Naive thymus-derived CD4-positive, alpha-beta T cell (primary cell): ENCODE measurements at regions not wholly inside any gene's neighbourhood (a gene's known extent, or its start where the extent isn't known, plus 50 kb on each side); places are given as distances from the start of the nearest gene placed in this dataset.

Experiments used
- ATAC-seq: fragments of 150-1000 bp; cut with Tn5 transposase; 2 replicates; pipeline ENCODE4 v1.10.0; 2021; ENCODE audit warnings: mild to moderate bottlenecking, moderate library complexity
- CTCF ChIA-PET: fragments of 350-600 bp; sonication (Branson Sonifier 250); formaldehyde crosslinking; loops from one replicate; lab custom pipeline; 2021; ENCODE audit warnings: antibody characterized with exemption; lab: Charles Lee
- POLR2A ChIA-PET: fragments of 350-600 bp; sonication (Branson Sonifier 250); formaldehyde crosslinking; loops from one replicate; lab custom pipeline; 2021; ENCODE audit warnings: antibody characterized with exemption, inconsistent platforms; lab: Charles Lee
- DNase-seq, 9 donors: peaks; one replicate each; pipeline versions ENCODE4 v3.0.0 to v3.0.0-alpha.2; 2020 to 2022; ENCODE audit warnings: mixed read lengths in 1 of 9
- H3K27ac ChIP-seq: one replicate; pipeline ENCODE4 v1.7.0; 2013; ENCODE audit warnings: mild to moderate bottlenecking, low read depth, low read length, moderate library complexity
- H3K27me3 ChIP-seq, 2 donors: one replicate each; pipeline ENCODE4 v1.7.0; 2013; ENCODE audit warnings: low read length in 2 of 2, mild to moderate bottlenecking in 2 of 2, moderate library complexity in 2 of 2; ENCODE audit not compliant: control insufficient read depth in 2 of 2, insufficient read depth in 2 of 2
- H3K36me3 ChIP-seq, 3 experiments: 1 replicate in 2 of 3; 2 replicates in 1 of 3; pipeline ENCODE4 v1.7.0; 2013; ENCODE audit warnings: low read length in 3 of 3, mild to moderate bottlenecking in 3 of 3, moderate library complexity in 1 of 3; ENCODE audit not compliant: insufficient read depth in 3 of 3, control insufficient read depth in 2 of 3
- H3K4me1 ChIP-seq, 2 donors: one replicate each; pipeline ENCODE4 v1.7.0; 2013; ENCODE audit warnings: low read length in 2 of 2, mild to moderate bottlenecking in 2 of 2, moderate library complexity in 1 of 2; ENCODE audit not compliant: control insufficient read depth in 2 of 2, insufficient read depth in 2 of 2
- H3K4me3 ChIP-seq: 2 replicates; pipeline ENCODE4 v1.7.0; 2013; ENCODE audit warnings: mild to moderate bottlenecking, low read length
- H3K9me3 ChIP-seq, 3 experiments: 1 replicate in 2 of 3; 2 replicates in 1 of 3; pipeline ENCODE4 v1.7.0; 2013; ENCODE audit warnings: low read length in 3 of 3; ENCODE audit not compliant: control insufficient read depth in 2 of 3
- H3K27ac Mint-ChIP-seq, 9 donors: one replicate each; pipeline ENCODE4 v1.8.0; 2020 to 2022; ENCODE audit warnings: mixed read lengths in 9 of 9, mild to moderate bottlenecking in 8 of 9, moderate library complexity in 5 of 9, inconsistent platforms in 2 of 9
- H3K27me3 Mint-ChIP-seq, 5 donors: one replicate each; pipeline ENCODE4 v1.8.0; 2021 to 2022; ENCODE audit warnings: mixed read lengths in 5 of 5, mild to moderate bottlenecking in 1 of 5
- H3K36me3 Mint-ChIP-seq, 5 donors: one replicate each; pipeline ENCODE4 v1.8.0; 2020 to 2022; ENCODE audit warnings: mixed read lengths in 5 of 5, mild to moderate bottlenecking in 3 of 5, inconsistent platforms in 1 of 5
- H3K4me1 Mint-ChIP-seq, 7 donors: one replicate each; pipeline ENCODE4 v1.8.0; 2020 to 2022; ENCODE audit warnings: mixed read lengths in 7 of 7, mild to moderate bottlenecking in 3 of 7, inconsistent platforms in 1 of 7
- H3K4me3 Mint-ChIP-seq, 10 donors: one replicate each; pipeline ENCODE4 v1.8.0; 2020 to 2022; ENCODE audit warnings: mild to moderate bottlenecking in 10 of 10, mixed read lengths in 10 of 10, moderate library complexity in 6 of 10, inconsistent platforms in 2 of 10
- H3K9me3 Mint-ChIP-seq, 11 donors: one replicate each; pipeline ENCODE4 v1.8.0; 2020 to 2022; ENCODE audit warnings: mixed read lengths in 11 of 11, mild to moderate bottlenecking in 4 of 11, inconsistent platforms in 1 of 11, moderate library complexity in 1 of 11
- intact Hi-C, 2 donors: fragments of 100-400 bp; cut with micrococcal nuclease; formaldehyde crosslinking; loops; one replicate each; pipeline ENCODE4 v1.15.1; 2023

GRCh38 chr20:22675341-22675740 lies 91.0 kb upstream of the FOXA2 start:
- Mint-ChIP-seq H3K4me1 (no peaks in the 10 kb centered on the region), H3K27ac (no peak overlapping the region), H3K27me3 (peaks cover 0 to 8% (median 6%) of the 10 kb centered on the region in 5 donors), H3K4me3 (no peak overlapping the region), H3K9me3 (peaks cover 0 to 11% (median 3%) of the 10 kb centered on the region in 11 donors), H3K36me3 (no peaks in the 10 kb centered on the region)
- ChIA-PET CTCF (no interaction called here), POLR2A (no interaction called here)
- H3K27me3 ChIP-seq: no peaks in the 10 kb centered on the region
- H3K4me1 ChIP-seq: no peaks in the 10 kb centered on the region
- H3K4me3 ChIP-seq: no peak overlapping the region
- no peak for ATAC-seq
- no peak for DNase-seq
- H3K36me3 ChIP-seq: no peaks in the 10 kb centered on the region
- peaks cover 0 to 7% (median 0%) of the 10 kb centered on the region in 3 experiments for H3K9me3 ChIP-seq
- intact Hi-C loops: no loop called here
- no peak overlapping the region for H3K27ac ChIP-seq

- POLR2A ChIA-PET: no interaction called here
- CTCF ChIA-PET: no interaction called here
- no peaks in the 10 kb centered on the region for H3K4me1 ChIP-seq
- no peak overlapping the region for H3K4me3 Mint-ChIP-seq
- DNase-seq (no peak), ATAC-seq (no peak)
- peaks cover 0 to 7% (median 0%) of the 10 kb centered on the region in 3 experiments for H3K9me3 ChIP-seq
- intact Hi-C loops: no loop called here
- H3K36me3 ChIP-seq: no peaks in the 10 kb centered on the region
- peaks cover 0 to 11% (median 2%) of the 10 kb centered on the region in 11 donors for H3K9me3 Mint-ChIP-seq
- H3K4me1 Mint-ChIP-seq: no peaks in the 10 kb centered on the region
- H3K27me3 Mint-ChIP-seq: peaks cover 0 to 8% (median 0%) of the 10 kb centered on the region in 5 donors
- no peak overlapping the region for H3K4me3 ChIP-seq
- H3K27ac ChIP-seq: no peak overlapping the region
- no peaks in the 10 kb centered on the region for H3K36me3 Mint-ChIP-seq
- no peak overlapping the region for H3K27ac Mint-ChIP-seq
- no peaks in the 10 kb centered on the region for H3K27me3 ChIP-seq
These were observed 94.3 kb upstream of the FOXA2 start for GRCh38 chr20:22678678-22679077.

GRCh38 chr20:22679197-22679596 lies 94.8 kb upstream of the FOXA2 start:
- H3K9me3 Mint-ChIP-seq: peaks cover 0 to 11% (median 2%) of the 10 kb centered on the region in 11 donors
- H3K4me1 Mint-ChIP-seq: no peaks in the 10 kb centered on the region
- H3K36me3 Mint-ChIP-seq: no peaks in the 10 kb centered on the region
- Histone ChIP-seq H3K27ac (no peak overlapping the region), H3K36me3 (no peaks in the 10 kb centered on the region), H3K27me3 (no peaks in the 10 kb centered on the region), H3K9me3 (peaks cover 0 to 7% (median 0%) of the 10 kb centered on the region in 3 experiments), H3K4me3 (no peak overlapping the region), H3K4me1 (no peaks in the 10 kb centered on the region)
- ATAC-seq: no peak
- no peak overlapping the region for H3K27ac Mint-ChIP-seq
- CTCF ChIA-PET: no interaction called here
- intact Hi-C loops: no loop called here
- no peak for DNase-seq
- H3K4me3 Mint-ChIP-seq: no peak overlapping the region
- POLR2A ChIA-PET: no interaction called here
- H3K27me3 Mint-ChIP-seq: peaks cover 0 to 8% (median 0%) of the 10 kb centered on the region in 5 donors

GRCh38 chr20:22680031-22680740 lies 95.8 kb upstream of the FOXA2 start:
- no peaks in the 10 kb centered on the region for H3K36me3 Mint-ChIP-seq
- no peak overlapping the region for H3K27ac ChIP-seq
- H3K27me3 ChIP-seq: no peaks in the 10 kb centered on the region
- no peaks in the 10 kb centered on the region for H3K36me3 ChIP-seq
- H3K4me1 Mint-ChIP-seq: peaks cover 0 to 3% (median 0%) of the 10 kb centered on the region in 7 donors
- H3K4me3 ChIP-seq: no peak overlapping the region
- no peaks in the 10 kb centered on the region for H3K4me1 ChIP-seq
- no peak for ATAC-seq
- intact Hi-C loops: no loop called here
- no peak for DNase-seq
- no peak overlapping the region for H3K4me3 Mint-ChIP-seq
- peaks cover 0 to 11% (median 2%) of the 10 kb centered on the region in 11 donors for H3K9me3 Mint-ChIP-seq
- peaks cover 0 to 7% (median 0%) of the 10 kb centered on the region in 3 experiments for H3K9me3 ChIP-seq
- ChIA-PET POLR2A (no interaction called here), CTCF (no interaction called here)
- no peak overlapping the region for H3K27ac Mint-ChIP-seq
- peaks cover 0 to 9% (median 8%) of the 10 kb centered on the region in 5 donors for H3K27me3 Mint-ChIP-seq

- H3K9me3 ChIP-seq: peaks cover 0 to 7% (median 0%) of the 10 kb centered on the region in 3 experiments
- Mint-ChIP-seq H3K27ac (no peak overlapping the region), H3K27me3 (peaks cover 0 to 14% (median 4%) of the 10 kb centered on the region in 5 donors), H3K4me3 (no peak overlapping the region), H3K9me3 (peaks cover 0 to 11% (median 2%) of the 10 kb centered on the region in 11 donors), H3K4me1 (peaks cover 0 to 3% (median 0%) of the 10 kb centered on the region in 7 donors), H3K36me3 (no peaks in the 10 kb centered on the region)
- H3K36me3 ChIP-seq: no peaks in the 10 kb centered on the region
- CTCF ChIA-PET: interaction anchor here (0.5 to 1.1 kb wide), 2 partner anchors 9 to 922 kb away, joined by 3 read pairs; no protein-coding TSS in a partner anchor
- ATAC-seq: no peak
- POLR2A ChIA-PET: no interaction called here
- no peak for DNase-seq
- intact Hi-C loops: no loop called here
- H3K4me3 ChIP-seq: no peak overlapping the region
- H3K27me3 ChIP-seq: no peaks in the 10 kb centered on the region
- H3K27ac ChIP-seq: no peak overlapping the region
- no peaks in the 10 kb centered on the region for H3K4me1 ChIP-seq
These were observed 97.3 kb upstream of the FOXA2 start for GRCh38 chr20:22681591-22682248.

- peaks cover 0 to 7% (median 0%) of the 10 kb centered on the region in 3 experiments for H3K9me3 ChIP-seq
- ATAC-seq (no peak), DNase-seq (no peak)
- H3K27ac Mint-ChIP-seq: no peak overlapping the region
- H3K9me3 Mint-ChIP-seq: peaks cover 0 to 11% (median 0%) of the 10 kb centered on the region in 11 donors
- no peak overlapping the region for H3K4me3 Mint-ChIP-seq
- H3K27me3 Mint-ChIP-seq: peaks cover 0 to 14% (median 5%) of the 10 kb centered on the region in 5 donors
- intact Hi-C loops: no loop called here
- H3K27me3 ChIP-seq: no peaks in the 10 kb centered on the region
- H3K36me3 ChIP-seq: no peaks in the 10 kb centered on the region
- no peaks in the 10 kb centered on the region for H3K4me1 ChIP-seq
- no peak overlapping the region for H3K27ac ChIP-seq
- no peak overlapping the region for H3K4me3 ChIP-seq
- CTCF ChIA-PET: interaction anchor here (0.5 to 1.1 kb wide), 2 partner anchors 8 to 921 kb away, joined by 3 read pairs; no protein-coding TSS in a partner anchor
- POLR2A ChIA-PET: no interaction called here
- peaks cover 0 to 3% (median 0%) of the 10 kb centered on the region in 7 donors for H3K4me1 Mint-ChIP-seq
- no peaks in the 10 kb centered on the region for H3K36me3 Mint-ChIP-seq
These were observed 98.0 kb upstream of the FOXA2 start for GRCh38 chr20:22682381-22682780.
